ENCODE measurements at regions not wholly inside any gene's neighbourhood (a gene's known extent, or its start where the extent isn't known, plus 50 kb on each side); places are given as distances from the start of the nearest gene placed in this dataset.

- DNase-seq = no peak
Observed at GRCh38 chr12:67539946-67540345, 108.6 kb upstream of the DYRK2 start.

DNA sequence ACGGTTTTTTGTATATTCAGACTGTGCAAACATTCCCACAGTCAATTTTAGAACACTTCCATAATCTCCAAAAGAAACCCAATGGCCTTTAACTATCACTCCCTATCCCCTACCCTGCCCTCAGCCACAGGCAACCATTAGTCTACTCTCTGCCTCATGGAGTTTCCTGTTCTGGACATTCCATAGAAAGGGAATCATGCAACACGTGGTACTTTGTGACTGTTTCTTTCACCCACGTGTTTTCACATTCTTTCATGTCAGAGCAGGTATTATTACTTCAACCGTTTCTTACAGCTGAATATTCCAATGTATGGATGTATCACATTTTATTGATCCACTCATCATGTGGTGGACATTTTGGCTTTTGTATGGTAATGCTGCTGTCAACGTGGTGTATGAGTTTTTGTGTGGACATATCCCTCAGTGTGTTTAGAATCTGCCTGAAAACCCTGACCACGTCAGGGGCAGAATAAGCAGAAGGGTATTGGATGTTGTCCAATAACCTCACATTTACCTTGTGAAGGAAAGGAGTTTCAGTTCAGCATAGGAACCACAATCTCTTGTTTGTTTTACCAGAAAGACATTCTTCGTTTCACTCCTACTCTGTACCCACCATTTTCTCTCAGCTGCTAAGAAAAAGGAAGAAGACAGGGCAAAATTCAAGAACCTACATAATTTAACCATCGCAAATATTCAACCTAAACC is 107.5 kb upstream of the DYRK2 start:
- DNase-seq = no peak

DNA sequence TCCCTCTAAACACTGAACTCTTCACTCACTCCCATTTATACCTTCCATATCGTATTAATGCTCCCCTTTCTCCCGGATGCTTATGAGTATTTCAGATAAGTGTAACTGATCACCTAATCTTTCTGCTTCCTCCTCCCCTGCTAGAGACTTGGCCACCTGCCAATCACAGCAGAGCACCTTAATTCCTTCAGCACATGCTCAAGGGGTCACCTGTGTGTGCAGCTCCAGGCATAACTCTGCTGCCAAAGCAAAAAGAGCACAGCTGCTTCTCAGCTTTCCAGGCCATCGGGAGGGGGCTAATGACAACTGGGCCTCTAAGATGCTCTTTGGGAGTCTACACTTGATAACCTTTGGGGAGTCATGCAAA is 106.9 kb upstream of the DYRK2 start:
- peak in 1 of 2 donors; percentile 11 for DNase-seq

- no peak for DNase-seq
Observed at GRCh38 chr12:67543021-67543770, 105.3 kb upstream of the DYRK2 start.

- DNase-seq = no peak
Observed at GRCh38 chr12:67545298-67545697, 103.2 kb upstream of the DYRK2 start.

- DNase-seq = no peak
Observed at GRCh38 chr12:67546746-67547145, 101.8 kb upstream of the DYRK2 start.

- peak; percentile 12 to 53 for DNase-seq
Observed at GRCh38 chr12:67555075-67555717, 93.3 kb upstream of the DYRK2 start.

DNA sequence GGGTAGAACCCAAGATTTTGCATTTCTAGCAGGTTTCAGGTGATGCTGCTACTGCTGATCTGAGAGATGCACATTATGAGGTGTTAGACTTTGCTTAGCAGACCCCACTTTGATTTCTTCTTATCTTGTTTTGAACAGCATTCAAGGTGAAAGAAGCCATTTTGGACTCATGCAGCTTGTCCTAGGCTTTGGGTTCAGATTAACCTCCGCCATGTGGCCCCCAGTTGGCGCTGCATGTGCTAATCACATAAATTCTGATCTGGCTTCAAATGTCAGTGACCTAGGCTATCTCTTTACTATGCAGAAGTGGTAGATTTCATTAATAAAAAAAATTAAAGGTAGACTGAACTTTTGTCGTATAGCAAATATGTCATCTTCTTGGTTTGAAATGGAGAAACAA is 89.8 kb upstream of the DYRK2 start:
- no peak for DNase-seq

GRCh38 chr12:67559751-67560150 is 88.8 kb upstream of the DYRK2 start:
- no peak for DNase-seq

GRCh38 chr12:67562513-67563287 is 85.8 kb upstream of the DYRK2 start:
- DNase-seq = no peak

DNA sequence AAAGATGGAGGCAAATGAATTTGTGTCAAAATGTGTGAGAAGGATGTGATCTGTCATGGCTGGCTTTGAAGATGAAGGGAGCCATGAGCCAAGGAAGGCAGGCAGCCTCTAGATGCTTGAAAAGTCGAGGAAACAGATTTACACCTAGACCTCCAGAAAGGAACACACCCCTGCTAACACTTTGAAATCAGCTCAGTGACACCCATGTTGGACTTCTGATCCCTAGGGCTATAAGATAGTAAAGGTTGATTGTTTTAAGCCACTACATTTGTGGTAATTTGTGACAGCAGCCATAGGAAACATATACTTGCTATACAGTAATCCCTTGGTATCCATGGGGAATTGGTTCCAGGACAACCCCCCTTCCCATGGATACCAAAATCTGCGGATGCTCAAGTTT is 80.5 kb upstream of the DYRK2 start:
- no peak for DNase-seq

DNA sequence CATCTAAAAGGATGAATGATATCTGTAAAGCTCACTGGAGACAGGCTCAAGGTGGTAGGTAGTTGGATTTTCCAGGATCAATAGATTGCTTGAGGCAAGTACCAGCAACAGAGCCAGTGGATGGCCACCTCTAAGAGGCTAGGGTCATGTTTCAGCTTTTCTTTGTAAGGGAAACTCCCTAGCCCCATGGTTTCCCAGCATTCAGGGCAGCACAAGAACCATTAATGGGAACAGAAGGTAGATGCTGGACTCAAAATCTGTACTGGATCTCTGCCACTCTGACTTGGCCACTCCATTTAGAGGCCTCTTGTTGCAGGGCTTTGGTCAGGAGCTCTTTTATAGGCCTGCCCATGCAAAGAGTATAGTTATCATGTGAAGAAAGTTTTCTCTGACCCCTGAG is 76.1 kb upstream of the DYRK2 start:
- DNase-seq = no peak

- no peak for DNase-seq
Observed at GRCh38 chr12:67573566-67573965, 75.0 kb upstream of the DYRK2 start.

DNA sequence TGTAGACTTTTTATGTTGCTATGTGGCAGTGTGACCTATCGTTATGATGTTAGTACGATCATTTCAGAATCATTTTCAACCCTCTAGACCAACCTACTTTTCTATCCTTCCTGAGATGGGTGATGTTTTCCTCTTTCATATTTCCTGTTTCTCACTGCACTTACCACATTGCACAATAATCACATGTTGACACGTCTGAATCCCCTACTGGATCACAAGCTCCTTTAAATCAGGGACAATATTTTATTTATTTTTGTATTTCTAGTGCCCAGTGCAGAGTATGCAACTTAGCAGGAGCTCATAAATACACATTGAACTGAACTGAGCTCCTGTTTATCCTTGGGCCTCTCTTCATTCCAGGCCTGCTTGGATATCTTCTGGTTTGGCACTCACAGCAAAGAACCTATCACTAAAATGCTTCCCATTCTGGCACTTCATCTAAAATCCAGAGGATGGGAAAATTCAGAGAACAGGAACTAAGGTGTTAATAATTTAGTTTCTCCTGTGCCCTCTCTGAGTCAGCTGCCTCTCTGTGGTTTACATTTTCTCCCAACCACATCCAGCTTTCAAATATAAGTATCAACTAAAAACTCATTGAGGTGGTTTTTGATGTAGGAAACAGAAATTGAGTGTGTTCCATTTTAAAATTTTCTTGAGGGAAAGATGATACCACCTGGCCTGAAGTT is 69.4 kb upstream of the DYRK2 start:
- DNase-seq = peak in 1 of 2 donors; percentile 61

GRCh38 chr12:67579662-67580003 is 68.9 kb upstream of the DYRK2 start:
- DNase-seq = no peak

DNA sequence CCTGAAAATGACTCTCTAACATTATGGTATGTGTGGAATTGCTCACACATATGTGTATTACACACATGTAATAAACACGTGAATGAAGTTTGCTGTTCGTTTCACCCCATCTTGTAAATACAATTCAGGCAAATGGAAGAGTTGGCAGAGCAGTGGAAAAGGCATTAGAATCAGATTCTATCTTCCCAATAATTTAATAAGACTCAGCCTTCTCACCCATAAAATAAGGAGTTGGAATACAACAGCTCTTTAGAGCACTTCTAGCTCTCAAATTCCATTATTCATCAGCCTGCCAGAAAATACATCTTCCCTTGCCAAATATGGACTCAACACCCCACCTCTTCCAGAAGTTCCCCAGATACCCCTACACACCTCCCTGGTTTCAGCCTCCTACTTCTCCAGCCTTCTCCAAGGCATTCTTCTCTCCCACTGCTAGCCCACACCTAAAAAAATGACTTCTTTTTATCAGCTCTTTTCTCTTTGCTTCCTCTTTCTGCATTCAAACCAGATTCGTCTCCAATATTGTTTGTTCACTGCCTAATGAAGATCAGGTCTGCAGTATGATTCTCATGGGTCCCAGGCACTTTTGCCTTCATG is 66.2 kb upstream of the DYRK2 start:
- DNase-seq = no peak

DNA sequence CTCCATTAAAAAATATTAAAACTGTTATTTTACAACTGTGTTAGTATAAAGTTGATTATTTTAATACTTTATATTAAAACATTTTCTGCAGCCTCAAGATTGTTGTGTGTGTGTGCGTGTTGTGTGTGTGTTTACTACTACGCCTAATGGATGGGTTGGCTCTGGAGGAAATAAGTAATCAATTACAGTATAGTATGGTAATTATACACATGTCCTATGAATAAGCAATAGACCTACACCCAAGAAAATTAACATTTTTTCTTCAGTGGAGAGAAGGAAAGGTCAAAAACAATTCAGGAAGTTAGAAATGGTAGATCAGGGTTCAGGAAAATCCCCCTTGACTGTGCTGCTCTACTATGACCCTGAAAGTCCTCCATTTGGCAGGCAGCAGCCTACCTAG is 65.7 kb upstream of the DYRK2 start:
- DNase-seq = no peak

GRCh38 chr12:67586951-67587350 is 61.6 kb upstream of the DYRK2 start:
- no peak for DNase-seq

- DNase-seq = no peak
Observed at GRCh38 chr12:67589078-67589477, 59.5 kb upstream of the DYRK2 start.

DNA sequence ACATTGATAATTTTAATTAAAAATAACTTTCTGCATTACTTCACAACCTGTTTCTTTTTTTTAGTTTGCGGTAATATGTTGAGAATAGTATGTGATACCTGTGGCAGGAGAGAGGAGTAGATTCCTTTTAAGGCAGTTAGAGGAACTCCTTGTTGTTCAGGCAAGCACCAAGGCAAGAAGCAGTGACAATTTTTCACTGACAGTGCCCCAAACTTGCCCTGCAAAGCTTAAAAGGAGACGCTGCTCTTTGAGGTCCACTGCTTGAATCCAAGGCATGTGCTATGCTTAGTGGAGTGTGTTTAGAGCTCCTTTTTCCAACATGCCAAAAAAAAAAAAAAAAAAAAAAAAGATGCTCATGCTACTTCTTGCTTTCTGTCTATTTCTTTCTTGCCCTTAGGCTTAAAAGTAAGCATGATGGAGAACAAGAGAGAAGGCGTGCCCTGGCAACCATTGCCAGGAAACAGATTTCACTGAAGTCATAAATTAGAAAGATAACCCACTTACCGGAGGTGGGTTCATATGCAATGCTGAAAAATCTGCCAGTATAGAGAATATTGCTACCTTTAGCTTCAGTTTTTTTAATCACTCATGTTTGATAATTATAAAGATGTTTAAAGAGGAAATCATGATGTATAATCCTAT is 58.3 kb upstream of the DYRK2 start:
- DNase-seq = peak; percentile 68 to 78

DNA sequence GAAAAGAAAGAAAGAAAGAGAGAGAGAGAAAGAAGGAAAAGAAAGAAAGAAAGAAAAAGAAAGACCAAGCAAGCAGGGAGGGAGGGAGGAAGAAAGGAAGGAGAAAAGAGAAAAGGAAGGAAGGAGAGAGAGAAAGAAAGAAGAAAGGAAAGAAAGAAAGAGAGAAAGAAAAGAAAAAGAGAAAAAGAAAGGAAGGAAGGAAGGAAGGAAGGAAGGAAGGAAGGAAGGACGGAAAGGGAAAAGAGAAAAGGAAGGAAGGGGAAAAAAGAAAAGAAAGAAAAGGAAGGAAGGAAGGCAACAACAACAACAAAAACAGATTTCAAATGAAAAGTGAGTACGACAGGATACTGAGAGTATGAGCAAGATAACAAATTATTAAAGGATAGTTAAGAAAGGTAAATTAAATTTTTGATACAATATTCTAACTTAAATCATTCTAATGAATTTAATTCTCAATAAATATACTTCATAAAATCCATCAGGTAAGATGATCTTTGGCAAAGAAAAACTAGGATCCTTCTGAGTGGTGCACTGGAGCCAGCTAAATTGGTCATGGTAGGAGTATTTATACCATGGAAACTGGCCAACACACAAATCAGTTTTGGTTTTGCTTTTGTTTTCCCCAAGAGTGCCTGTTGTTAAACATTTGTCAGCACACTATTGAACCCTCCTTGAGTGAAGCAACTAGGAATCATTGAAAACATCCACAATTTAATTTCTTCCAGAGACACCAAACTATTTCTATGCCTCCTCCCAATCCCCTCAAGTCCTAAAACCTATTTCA is 56.1 kb upstream of the DYRK2 start:
- peak in 1 of 2 donors; percentile 65 for DNase-seq
